CD4-positive, alpha-beta T cell treated with Interferon alpha-2 for 1 hour (primary cell): ENCODE measurements at regions not wholly inside any gene's neighbourhood (a gene's known extent, or its start where the extent isn't known, plus 50 kb on each side); places are given as distances from the start of the nearest gene placed in this dataset.

Experiments used
- DNase-seq, 2 donors: peaks; one replicate each; pipeline ENCODE4 v3.0.0-alpha.2; 2020 to 2022

- DNase-seq = no peak
Observed at GRCh38 chr3:124420392-124420791, 309.9 kb upstream of the UMPS start.

DNA sequence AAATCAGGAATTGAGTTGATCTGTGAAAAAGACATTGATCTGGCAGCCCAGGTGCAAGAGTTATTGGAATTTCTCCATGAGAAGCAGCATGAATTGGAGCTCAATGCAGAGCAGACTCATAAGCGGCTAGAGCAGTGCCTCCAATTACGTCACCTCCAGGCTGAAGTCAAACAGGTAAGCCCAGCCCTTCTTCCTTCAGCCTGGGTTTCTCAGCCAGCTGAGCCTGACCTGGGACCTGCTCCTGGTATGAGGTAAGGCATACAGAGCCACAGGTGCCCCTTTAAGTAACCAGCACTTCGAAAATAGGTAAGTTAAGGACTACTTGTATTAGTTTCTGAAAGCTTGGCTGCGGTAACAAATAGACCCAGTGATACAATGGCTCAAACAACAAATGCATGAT lies 307.4 kb upstream of the UMPS start:
- DNase-seq = no peak

- DNase-seq = no peak
Observed at GRCh38 chr3:124424396-124424795, 305.9 kb upstream of the UMPS start.

GRCh38 chr3:124425972-124426371 lies 304.3 kb upstream of the UMPS start:
- DNase-seq = no peak

DNA sequence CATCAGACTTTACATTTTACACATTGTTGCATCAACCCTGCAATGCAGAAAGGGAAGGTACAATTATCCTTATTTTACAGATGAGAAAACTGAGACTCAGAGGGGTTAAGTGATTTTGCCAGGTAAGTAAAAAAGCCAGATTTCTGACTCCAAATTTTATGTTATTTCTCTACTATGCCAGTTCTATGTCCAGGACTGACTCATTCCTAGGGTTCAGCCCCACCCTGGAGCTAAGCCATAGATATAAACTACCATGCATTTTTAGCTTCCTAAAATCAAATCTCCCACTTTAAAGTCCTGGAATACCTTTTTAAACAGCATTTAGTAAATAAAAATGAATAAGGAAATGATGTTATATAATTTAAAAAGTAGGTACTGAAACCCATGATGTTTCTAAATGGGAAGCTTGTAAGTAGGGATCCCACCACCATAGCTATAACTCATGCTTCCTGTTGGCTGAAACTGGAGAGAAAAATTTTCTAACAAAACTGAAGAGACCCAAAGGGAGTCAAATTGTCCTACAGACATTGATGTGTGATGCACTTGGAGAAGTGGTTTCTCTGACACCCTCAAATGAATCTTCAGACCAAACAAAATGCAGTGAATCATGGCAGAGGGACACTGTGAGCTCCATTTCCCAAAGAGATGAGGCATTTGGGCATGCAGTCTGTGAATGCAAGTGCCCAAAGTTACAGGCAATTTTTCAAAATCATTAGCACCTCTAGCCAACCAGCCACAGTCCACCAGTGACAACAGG lies 301.7 kb upstream of the UMPS start:
- no peak for DNase-seq

DNA sequence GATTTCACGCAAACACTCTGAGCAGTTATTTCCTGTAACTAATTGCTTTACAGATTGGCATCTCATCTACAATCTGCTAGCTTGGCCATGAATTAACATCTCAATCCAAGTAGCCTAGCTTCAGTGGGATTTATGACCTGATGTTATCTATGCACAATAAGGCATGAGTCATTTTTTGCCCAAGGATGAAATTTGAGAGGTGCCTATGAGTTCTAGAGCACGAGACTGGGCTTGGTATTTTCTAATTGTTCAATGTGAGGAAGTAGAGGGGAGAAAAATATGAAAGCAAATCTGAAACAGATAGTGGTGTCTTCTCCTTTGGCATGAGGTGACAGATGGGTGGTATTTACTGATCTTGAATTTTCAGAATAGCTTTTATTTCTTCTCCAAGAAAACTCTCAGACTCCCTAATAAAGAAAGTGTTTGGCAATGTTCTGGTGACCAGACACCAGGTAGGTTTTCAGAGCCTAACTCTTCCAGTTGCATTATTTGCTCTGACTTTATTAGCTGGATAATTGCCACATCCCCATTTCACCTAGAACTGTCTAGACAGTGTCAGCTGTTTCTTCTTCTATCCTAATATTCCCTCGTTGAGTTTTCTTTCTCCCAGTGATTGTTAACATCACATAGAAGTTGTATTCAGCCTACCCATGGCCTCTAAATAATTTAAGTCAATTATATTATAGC lies 301.0 kb upstream of the UMPS start:
- no peak for DNase-seq

- DNase-seq = no peak
Observed at GRCh38 chr3:124431331-124431994, 298.8 kb upstream of the UMPS start.

- DNase-seq = no peak
Observed at GRCh38 chr3:124434176-124434575, 296.1 kb upstream of the UMPS start.

- DNase-seq = no peak
Observed at GRCh38 chr3:124435467-124435866, 294.8 kb upstream of the UMPS start.

DNA sequence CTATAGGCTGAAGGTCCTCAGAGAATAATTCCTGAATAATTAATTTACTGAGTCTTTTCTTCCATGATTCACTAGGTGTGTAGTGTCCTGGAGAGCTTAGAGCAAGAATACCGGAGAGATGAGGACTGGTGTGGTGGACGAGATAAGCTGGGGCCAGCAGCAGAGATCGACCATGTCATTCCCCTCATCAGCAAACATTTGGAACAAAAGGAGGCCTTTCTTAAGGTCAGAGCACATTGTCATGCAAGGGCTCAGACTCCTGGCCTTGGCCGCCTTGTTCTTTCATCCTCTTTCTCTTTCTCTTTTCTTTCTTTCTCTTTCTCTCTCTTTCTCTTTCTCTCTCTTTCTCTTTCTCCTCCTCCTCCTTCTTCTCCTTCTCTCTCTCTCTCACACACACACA lies 291.4 kb upstream of the UMPS start:
- no peak for DNase-seq

DNA sequence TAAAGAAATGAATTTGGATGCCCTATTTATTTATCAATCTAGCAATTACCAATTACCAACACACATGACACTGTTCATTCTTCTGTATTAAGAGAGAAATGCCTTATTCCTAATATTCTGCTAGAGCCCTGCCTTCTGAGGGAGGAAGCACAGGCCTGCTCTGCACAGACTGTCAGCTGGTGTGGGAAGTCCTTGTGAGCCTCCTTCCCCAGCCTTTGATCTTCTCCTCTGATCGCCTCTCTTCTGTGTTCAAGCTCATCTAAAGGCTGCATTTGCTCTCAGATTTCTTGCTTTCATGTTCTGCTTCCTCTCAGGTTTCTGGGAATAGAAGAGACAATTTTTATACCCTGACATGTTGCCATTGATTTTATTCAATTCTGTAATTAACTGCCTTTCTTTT lies 290.6 kb upstream of the UMPS start:
- DNase-seq = no peak

DNA sequence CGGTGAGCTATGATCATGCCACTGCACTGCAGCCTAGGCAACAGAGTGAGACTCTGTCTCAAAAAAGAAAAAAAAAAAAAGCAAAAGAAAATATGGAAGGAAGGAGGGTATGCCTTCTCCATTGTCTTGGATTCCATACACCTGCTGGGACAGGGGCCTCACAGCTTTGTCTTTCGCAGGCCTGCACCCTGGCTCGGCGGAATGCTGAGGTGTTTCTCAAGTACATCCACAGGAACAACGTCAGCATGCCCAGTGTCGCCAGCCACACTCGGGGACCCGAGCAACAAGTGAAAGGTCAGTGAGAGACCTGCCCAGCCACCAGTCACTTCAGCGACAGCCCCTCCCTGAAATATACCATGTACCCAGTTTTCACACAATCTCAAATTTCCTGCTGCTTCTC lies 288.5 kb upstream of the UMPS start:
- DNase-seq = no peak

- DNase-seq = no peak
Observed at GRCh38 chr3:124442463-124442862, 287.8 kb upstream of the UMPS start.

DNA sequence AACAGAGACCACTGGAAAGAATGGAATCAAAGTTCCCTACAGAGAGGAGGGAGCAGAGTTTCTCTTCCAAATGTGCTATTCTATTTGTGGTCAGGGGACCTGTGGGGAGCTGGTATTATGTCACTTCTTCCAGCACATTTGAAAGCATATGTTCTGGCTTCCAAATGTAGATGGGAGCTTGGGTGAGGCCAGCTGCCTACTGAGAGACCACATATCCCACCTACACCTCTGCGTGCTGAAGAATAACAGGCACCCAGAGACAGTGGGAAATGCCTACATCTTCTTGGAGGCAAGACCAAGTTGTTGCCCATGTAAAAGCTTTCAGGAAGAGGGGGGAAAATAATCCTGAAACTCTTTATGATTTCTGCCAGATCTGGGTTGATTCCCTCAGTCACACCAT lies 286.8 kb upstream of the UMPS start:
- no peak for DNase-seq

- DNase-seq = no peak
Observed at GRCh38 chr3:124444075-124444474, 286.2 kb upstream of the UMPS start.

- no peak for DNase-seq
Observed at GRCh38 chr3:124444896-124445295, 285.4 kb upstream of the UMPS start.

DNA sequence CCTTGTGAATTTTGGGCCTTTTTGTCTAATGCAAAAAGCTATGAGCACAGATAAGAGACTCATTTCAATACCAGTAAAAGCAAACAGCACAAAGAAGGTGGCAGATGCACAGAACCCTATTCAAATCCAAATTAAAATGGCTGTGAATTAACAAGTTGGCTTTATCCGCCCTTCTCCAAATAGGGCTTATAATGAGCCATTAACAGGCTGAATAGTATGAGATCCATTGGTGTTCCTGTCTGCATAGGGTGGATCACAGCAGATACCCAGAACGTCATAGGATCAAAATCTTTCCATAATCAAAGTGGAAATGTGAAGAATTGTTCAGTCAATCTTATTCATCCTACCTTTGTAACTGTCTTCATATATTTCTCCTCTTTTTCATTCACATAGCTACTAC lies 282.4 kb upstream of the UMPS start:
- no peak for DNase-seq

GRCh38 chr3:124448954-124449353 lies 281.3 kb upstream of the UMPS start:
- DNase-seq = no peak

- DNase-seq = no peak
Observed at GRCh38 chr3:124450366-124450765, 279.9 kb upstream of the UMPS start.

DNA sequence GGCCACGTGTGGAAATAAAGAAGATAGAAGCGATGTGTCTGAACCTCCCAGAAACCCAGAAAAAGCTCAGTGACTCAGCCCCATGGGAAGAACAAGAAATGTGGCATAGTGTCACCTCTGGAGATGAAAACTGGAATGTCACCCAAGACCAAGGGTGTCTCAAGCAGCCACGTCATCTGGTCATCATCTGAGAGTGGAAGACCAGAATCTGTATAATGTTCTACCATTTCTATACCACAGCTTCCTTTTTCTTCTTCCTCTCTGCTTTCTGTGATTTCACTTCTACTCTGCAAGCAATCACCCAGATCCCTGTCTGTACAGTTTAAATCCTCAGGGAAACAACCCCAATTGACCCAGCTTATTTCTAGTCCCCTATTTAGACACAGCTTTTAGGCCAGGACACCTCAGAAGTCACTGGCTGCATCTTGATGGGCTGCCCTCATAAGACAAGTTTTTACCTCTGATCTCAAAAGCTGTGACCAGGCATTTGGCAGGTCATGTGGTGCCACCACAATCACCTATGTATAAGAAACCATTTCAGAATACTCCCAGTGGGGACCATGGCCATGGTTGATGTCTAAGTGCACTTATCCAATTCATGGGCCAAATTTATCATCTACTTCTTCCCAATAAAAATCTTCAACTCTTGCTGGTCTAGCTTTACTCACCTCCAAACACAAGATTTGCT lies 278.5 kb upstream of the UMPS start:
- no peak for DNase-seq

GRCh38 chr3:124453189-124453588 lies 277.1 kb upstream of the UMPS start:
- no peak for DNase-seq

GRCh38 chr3:124455891-124456290 lies 274.4 kb upstream of the UMPS start:
- no peak for DNase-seq

DNA sequence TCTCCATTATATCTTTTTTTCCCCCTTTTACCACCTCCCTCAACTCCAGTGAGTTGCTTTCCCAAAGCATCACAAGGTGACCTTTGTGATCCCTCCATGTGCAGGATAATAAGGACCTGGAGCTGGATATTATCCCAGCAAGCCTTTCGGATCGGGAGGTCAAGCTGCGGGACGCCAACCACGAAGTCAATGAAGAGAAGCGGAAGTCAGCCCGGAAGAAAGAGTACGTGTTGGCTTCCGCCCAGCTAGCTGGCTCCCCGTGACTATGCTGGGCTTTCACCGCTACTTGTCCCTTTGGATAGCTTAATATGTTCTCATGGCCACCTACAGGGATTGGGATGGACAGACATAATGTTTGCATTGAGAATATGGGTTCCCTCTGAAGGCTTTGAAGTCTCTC lies 273.7 kb upstream of the UMPS start:
- no peak for DNase-seq

- DNase-seq = no peak
Observed at GRCh38 chr3:124459678-124460077, 270.6 kb upstream of the UMPS start.
